ENCODE measurements at regions not wholly inside any gene's neighbourhood (a gene's known extent, or its start where the extent isn't known, plus 50 kb on each side); places are given as distances from the start of the nearest gene placed in this dataset.
A peak's percentile ranks its signal among the peaks of the same experiment; 100 is the strongest.
"Not testable (repeated sequence)": the region's sequence is repeated elsewhere in the genome, so short reads cannot be mapped to it uniquely, and the experiment has no call there.

GRCh38 chr3:109920749-109921148, 583.4 kb upstream of the DPPA4 start:
- peak; percentile 27 for DNase-seq

DNA sequence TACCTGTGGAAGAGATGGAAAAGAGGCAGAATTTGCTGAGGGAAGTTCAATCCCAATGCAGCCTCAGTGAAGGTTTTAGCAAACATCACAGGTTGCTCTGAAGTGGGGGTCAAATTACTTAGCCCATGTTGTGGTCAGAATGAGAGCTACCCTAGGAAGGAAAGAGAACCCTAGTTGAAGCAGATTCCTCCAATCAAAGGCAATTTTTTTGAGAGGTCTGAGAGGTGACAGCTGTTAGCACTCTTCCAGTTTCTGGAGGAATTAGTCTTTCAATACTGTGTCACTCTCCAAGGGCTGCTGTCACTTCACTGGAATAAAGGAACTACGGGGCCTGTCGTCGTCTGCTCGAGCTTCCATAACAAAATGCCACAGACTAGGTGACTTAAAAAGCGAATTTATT, 584.2 kb upstream of the DPPA4 start:
- DNase-seq, result peak; percentile 51

GRCh38 chr3:109922856-109923255, 585.5 kb upstream of the DPPA4 start:
- no peak for DNase-seq

- no peak for DNase-seq
Observed at GRCh38 chr3:109923431-109923830, 586.1 kb upstream of the DPPA4 start.

- no peak for DNase-seq
Observed at GRCh38 chr3:109924196-109924595, 586.9 kb upstream of the DPPA4 start.

GRCh38 chr3:109926376-109926775, 589.0 kb upstream of the DPPA4 start:
- DNase-seq, result no peak

DNA sequence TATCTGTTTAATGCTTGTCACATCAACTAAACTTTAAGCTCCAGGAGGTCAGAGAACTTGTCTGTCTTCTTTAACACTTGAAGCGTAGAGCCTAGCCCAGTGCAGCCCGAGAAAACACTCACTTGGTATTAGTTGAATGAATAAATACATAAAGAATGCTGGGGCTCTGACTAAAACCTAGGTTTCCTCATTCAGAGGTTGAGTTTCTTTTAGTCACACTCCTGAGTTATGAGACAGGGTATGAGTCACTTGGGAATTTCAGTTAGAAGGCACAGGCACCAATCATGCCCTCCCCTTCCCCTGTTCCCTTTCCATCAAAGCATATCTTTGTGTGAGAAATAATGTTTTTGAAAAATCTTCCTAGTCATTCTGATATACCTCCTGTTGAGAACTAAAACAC, 589.8 kb upstream of the DPPA4 start:
- DNase-seq, result peak; percentile 39

DNA sequence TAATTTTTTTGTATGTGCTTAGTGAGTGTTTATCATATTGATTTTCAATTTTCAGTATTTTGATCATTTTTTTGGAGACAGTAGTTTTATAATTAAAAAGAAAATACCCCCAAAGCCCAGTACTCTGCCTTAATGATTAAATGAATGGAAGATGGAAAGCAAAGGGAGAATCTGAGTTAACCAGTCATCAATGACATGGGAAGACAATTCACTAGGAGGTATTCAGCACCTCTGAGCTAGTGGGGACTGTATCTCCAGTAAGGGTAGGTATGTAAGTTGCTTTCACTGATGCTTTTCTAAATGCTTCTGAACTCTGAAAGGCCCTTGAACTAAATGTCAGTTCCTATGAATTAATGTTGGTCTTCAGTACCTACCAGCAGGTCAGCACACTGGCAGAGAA, 590.4 kb upstream of the DPPA4 start:
- no peak for DNase-seq

- no peak for DNase-seq
Observed at GRCh38 chr3:109930582-109930981, 593.2 kb upstream of the DPPA4 start.

- no peak for DNase-seq
Observed at GRCh38 chr3:109933576-109933975, 596.2 kb upstream of the DPPA4 start.

DNA sequence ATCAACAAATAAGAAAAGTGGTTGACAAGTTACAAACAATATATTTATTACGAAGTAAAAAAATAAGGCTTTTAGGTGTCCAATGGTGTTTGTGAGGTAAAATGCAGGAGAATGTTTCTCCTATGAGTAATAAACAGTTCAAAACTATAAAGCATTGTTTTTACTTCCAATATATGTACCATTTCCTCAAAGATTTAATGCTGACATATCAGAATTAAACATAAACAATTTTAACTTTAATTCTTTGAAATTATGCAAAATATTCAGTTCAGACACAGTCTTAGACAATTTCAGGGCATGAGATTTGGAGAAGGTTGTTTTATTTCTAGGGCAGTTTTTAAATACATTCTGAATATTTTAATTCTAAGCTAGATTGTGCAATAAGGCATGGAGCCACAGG, 602.5 kb upstream of the DPPA4 start:
- no peak for DNase-seq

DNA sequence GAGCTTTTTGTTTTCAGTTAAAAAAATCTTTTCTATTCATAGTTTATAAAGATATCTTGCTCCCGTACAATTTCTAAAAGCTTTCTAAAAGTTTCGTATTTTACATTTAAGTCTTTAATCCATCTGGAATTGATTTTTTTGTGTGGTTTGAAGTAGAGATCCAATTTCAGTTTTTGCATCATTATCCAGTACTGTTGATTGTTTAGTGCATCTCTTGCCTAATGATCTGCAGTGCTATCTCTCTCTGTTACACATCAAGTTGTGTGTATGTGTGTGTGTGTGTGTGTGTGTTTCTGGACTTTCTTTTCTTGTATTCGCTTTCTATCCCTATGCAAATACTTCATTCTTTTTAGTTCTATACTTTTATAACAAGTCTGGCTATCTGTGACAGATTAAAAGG, 605.8 kb upstream of the DPPA4 start:
- no peak for DNase-seq

GRCh38 chr3:109944836-109945235, 607.5 kb upstream of the DPPA4 start:
- no peak for DNase-seq

GRCh38 chr3:109952924-109953323, 615.6 kb upstream of the DPPA4 start:
- no peak for DNase-seq

DNA sequence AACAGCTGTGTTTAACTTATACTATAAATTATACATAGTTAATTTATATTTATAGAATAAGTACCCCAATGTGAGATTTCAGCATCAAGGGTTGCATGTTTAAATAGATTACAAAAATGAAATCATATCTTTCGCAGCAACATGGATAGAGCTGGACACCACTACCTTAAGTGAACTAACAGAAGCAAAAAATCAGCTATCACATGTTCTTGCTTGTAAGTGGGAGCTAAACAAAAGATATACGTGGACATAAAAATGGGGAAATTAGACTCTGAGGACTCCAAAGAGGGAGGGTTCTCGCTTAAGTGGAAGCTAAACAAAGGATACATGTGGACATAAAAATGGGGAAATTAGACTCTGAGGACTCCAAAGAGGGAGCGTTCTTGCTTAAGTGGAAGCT, 626.5 kb upstream of the DPPA4 start:
- no peak for DNase-seq

- no peak for DNase-seq
Observed at GRCh38 chr3:109973733-109974132, 636.4 kb upstream of the DPPA4 start.

DNA sequence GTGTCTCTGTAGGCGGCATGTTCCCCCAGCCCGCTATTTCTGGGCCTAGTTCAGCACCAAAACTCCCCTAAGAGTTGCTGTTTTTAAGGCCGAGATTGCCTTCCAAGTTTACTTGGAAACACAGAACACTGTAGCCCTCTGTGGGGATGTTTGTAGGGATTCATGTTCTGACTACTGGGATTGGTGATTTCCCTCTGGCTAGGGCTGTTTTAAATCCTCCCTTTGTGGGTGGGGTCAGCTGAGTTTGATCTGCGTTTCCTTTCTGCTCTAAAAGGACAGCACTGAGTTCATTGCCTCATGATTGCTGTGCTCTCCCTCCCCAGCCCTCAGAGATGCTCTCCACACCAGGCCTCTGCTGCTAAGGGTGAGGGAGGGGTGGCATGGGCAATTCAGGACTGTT, 640.6 kb upstream of the DPPA4 start:
- DNase-seq, result no peak

DNA sequence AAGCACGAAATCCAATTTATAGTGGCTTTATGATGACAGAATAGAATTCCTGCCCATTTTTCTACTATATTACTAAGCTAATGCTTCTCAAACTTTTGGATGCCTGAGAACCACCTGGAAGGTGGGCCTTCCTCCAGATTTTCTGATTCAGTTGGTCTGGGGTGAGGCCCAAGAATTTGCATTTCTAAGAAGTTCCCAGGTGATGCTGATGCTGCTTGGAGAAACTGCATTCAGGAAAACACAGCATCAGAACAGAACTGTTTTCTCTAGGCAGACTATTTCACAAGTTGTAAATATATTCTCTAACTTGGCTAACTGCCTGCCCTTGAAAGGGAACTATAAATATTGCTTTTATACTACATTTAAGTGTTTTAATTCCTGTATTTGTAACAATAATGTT, 644.9 kb upstream of the DPPA4 start:
- DNase-seq, result no peak

DNA sequence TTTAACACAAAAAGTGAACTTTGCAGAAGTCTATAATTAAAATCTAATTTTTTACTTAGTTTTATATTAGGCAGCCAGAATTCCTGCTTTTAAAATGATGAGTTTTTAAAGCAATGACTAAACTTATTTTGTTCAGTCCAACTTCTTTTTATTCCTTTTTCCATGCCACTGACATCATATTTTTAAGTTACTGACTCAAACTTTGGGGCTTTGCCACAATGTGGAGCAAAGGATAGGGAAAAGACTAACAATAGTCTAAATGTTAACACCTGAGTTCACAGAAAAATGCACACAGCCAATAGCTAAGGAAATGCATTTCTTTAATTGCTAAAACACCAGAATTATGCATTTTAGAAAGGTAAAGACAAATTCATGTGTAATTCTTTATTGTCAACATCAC, 647.6 kb upstream of the DPPA4 start:
- DNase-seq, result no peak

GRCh38 chr3:109985943-109986555, 648.7 kb upstream of the DPPA4 start:
- DNase-seq, result no peak

GRCh38 chr3:109994853-109995252, 657.5 kb upstream of the DPPA4 start:
- no peak for DNase-seq

- DNase-seq, result no peak
Observed at GRCh38 chr3:109995377-109995776, 658.0 kb upstream of the DPPA4 start.

DNA sequence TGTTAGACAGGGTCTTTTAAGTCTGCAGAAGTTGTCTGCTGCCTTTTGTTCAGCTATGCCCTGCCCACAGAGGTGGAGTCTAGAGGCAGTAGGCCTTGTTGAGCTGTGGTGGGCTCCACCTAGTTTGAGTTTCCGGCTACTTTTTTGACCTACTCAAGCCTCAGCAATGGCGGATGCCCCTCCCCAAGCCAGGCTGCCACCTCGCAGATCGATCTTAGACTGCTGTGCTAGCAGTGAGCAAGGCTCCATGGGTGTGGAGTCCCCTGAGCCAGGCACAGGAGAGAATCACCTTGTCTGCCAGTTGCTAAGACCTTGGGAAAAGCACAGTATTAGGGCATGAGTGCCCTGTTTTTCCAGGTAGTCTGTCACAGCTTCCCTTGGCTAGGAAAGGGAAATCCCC, 664.6 kb upstream of the DPPA4 start:
- DNase-seq, result not testable (repeated sequence)

- DNase-seq, result no peak
Observed at GRCh38 chr3:110006913-110007312, 669.6 kb upstream of the DPPA4 start.

DNA sequence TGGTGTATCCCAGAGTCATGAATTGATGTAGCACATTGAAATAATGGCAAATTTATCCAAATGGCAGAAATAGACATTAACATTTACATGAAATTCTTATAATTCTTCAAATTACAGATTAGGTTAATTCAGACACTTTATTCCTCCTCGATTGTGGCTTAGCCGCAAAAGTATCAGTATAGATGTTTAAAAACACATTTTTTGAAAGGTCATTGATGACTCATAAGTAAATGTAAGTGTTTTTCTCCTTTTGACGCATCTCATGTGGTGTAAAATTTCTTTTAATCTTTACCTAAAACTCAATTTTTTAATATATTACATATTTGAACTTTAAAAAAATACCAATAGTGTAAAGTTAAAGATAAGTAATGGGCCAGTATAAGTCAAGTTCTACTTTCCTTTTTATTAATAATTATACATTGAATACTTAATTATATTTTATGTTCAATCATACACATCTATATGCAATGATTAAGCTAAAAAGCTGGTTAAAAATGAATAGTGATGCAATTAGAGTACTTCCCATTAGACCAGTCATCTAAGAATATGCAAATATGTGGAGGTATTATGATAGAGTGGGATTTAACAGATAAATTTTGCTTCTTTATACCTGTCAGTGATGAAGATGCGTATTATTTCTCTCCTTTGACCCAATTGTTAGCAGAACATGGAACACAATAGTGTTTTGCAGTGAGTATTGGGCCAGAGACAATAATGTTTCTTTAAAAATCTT, 678.1 kb upstream of the DPPA4 start:
- DNase-seq, result no peak

All from eye (tissue), 1 donor.